Gastrocnemius medialis (tissue), 4 donors: ENCODE measurements at regions not wholly inside any gene's neighbourhood (a gene's known extent, or its start where the extent isn't known, plus 50 kb on each side); places are given as distances from the start of the nearest gene placed in this dataset.

Experiments
- CTCF ChIP-seq, 5 experiments: fragments of 450-650 bp in 3 of 5; fragments of 200-600 bp in 2 of 5; sonication (generic) in 2 of 5; IDR thresholded peaks in 4 of 5; conservative IDR thresholded peaks in 1 of 5; 1 replicate in 4 of 5; 2 replicates in 1 of 5; pipeline ENCODE4 v1.5.1; 2016 to 2019; ENCODE audit warnings: antibody characterized with exemption in 5 of 5, mild to moderate bottlenecking in 3 of 5, moderate library complexity in 3 of 5
- POLR2A ChIP-seq, 2 donors: fragments of 450-650 bp; IDR thresholded peaks; one replicate each; pipeline ENCODE4 v1.6.1; 2017; ENCODE audit warnings: antibody characterized with exemption in 2 of 2, mild to moderate bottlenecking in 2 of 2, moderate library complexity in 2 of 2

- no peak for TF ChIP-seq CTCF (IDR thresholded peaks at IDR 0.05 in 4 of 5, conservative IDR thresholded peaks at IDR 0.05 in 1 of 5)
- TF ChIP-seq POLR2A (IDR thresholded peaks at IDR 0.05): no peak
Measured at GRCh38 chrX:26414534-26414933, 198.6 kb downstream of the MAGEB5 start.
